Smooth muscle cell (in vitro differentiated cells): ENCODE measurements at regions not wholly inside any gene's neighbourhood (a gene's known extent, or its start where the extent isn't known, plus 50 kb on each side); places are given as distances from the start of the nearest gene placed in this dataset.

Experiments
- DNase-seq: peaks from one replicate; lab custom pipeline; 2025; ENCODE audit not compliant: unreplicated experiment; lab: John Stamatoyannopoulos, UW
- H2AFZ ChIP-seq: fragments of 200-600 bp; sonication (generic); 2 replicates; pipeline ENCODE4 v1.6.0; 2016; ENCODE audit warnings: antibody characterized with exemption, low read depth, mild to moderate bottlenecking
- H3F3A ChIP-seq: fragments of 200-600 bp; sonication (generic); 2 replicates; pipeline ENCODE4 v1.6.0; 2017; ENCODE audit warnings: antibody characterized with exemption, low read depth
- H3K27ac ChIP-seq: fragments of 200-600 bp; sonication (generic); 2 replicates; pipeline ENCODE4 v1.5.1; 2016; ENCODE audit warnings: low read depth, mild to moderate bottlenecking
- H3K27me3 ChIP-seq: fragments of 200-600 bp; sonication (generic); 2 replicates; pipeline ENCODE4 v1.6.1; 2016; ENCODE audit warnings: low read depth, mild to moderate bottlenecking
- H3K36me3 ChIP-seq: fragments of 200-600 bp; sonication (generic); 2 replicates; pipeline ENCODE4 v1.5.1; 2016; ENCODE audit warnings: low read depth
- H3K4me1 ChIP-seq: fragments of 200-600 bp; sonication (generic); 2 replicates; pipeline ENCODE4 v1.5.1; 2016; ENCODE audit warnings: low read depth
- H3K4me2 ChIP-seq: fragments of 200-600 bp; sonication (generic); 2 replicates; pipeline ENCODE4 v1.6.0; 2016; ENCODE audit warnings: mild to moderate bottlenecking
- H3K4me3 ChIP-seq: fragments of 200-600 bp; sonication (generic); 2 replicates; pipeline ENCODE4 v1.5.1; 2016; ENCODE audit warnings: mild to moderate bottlenecking
- H3K79me2 ChIP-seq: fragments of 200-600 bp; sonication (generic); 2 replicates; pipeline ENCODE4 v1.6.0; 2016; ENCODE audit warnings: low read depth, mild to moderate bottlenecking
- H3K9ac ChIP-seq: fragments of 200-600 bp; sonication (generic); 2 replicates; pipeline ENCODE4 v1.6.0; 2016; ENCODE audit warnings: low read depth
- H3K9me3 ChIP-seq: fragments of 200-600 bp; sonication (generic); replicated peaks from 2 replicates; pipeline ENCODE4 v1.5.1; 2016; ENCODE audit warnings: low read depth
- H4K20me1 ChIP-seq: fragments of 200-600 bp; sonication (generic); 2 replicates; pipeline ENCODE4 v1.6.0; 2016; ENCODE audit warnings: low read depth
- CTCF ChIP-seq: fragments of 200-600 bp; sonication (generic); IDR thresholded peaks from 2 replicates; pipeline ENCODE4 v1.5.1; 2017; ENCODE audit warnings: borderline replicate concordance, mild to moderate bottlenecking, antibody characterized with exemption; ENCODE audit not compliant: insufficient read depth, poor library complexity, severe bottlenecking
- WGBS: methylation state at CpG from one replicate; pipeline ENCODE4 v1.1.7; 2016; ENCODE audit warnings: low lambda C conversion rate; 5-methylcytosine and 5-hydroxymethylcytosine counted together

GRCh38 chr5:2696156-2696807 lies 55.2 kb downstream of the IRX2 start:
- Histone ChIP-seq H3K9ac (no peak overlapping the region), H3F3A (no peaks in the 10 kb centered on the region), H3K4me2 (no peak overlapping the region), H3K9me3 (no peaks in the 10 kb centered on the region), H3K4me3 (no peak overlapping the region), H2AFZ (no peak overlapping the region), H3K4me1 (no peaks in the 10 kb centered on the region), H3K36me3 (no peaks in the 10 kb centered on the region), H3K27ac (no peak overlapping the region), H4K20me1 (no peaks in the 10 kb centered on the region), H3K27me3 (no peaks in the 10 kb centered on the region), H3K79me2 (no peaks in the 10 kb centered on the region)
- no peak for TF ChIP-seq CTCF
- DNase-seq: no peak
- WGBS: 96% methylated on average over 16 of the region's 16 CpGs

- H3K4me2 ChIP-seq: no peak overlapping the region
- no peak overlapping the region for H3K9ac ChIP-seq
- H4K20me1 ChIP-seq: no peaks in the 10 kb centered on the region
- H3K27me3 ChIP-seq: no peaks in the 10 kb centered on the region
- no peaks in the 10 kb centered on the region for H3K9me3 ChIP-seq
- H3K27ac ChIP-seq: no peak overlapping the region
- no peak overlapping the region for H3K4me3 ChIP-seq
- no peaks in the 10 kb centered on the region for H3K36me3 ChIP-seq
- 70% methylated on average over 8 of the region's 8 CpGs for WGBS
- no peaks in the 10 kb centered on the region for H3K4me1 ChIP-seq
- H3F3A ChIP-seq: no peaks in the 10 kb centered on the region
- H2AFZ ChIP-seq: peak overlapping the region; percentile 9
- TF ChIP-seq CTCF: no peak
- no peaks in the 10 kb centered on the region for H3K79me2 ChIP-seq
- DNase-seq: no peak
Observed at GRCh38 chr5:2695200-2695891, 56.1 kb downstream of the IRX2 start.

- TF ChIP-seq CTCF: no peak
- H3K36me3 ChIP-seq: no peaks in the 10 kb centered on the region
- no peak overlapping the region for H3K27ac ChIP-seq
- no peak overlapping the region for H3K4me2 ChIP-seq
- H3K27me3 ChIP-seq: no peaks in the 10 kb centered on the region
- no peak for DNase-seq
- no peaks in the 10 kb centered on the region for H3K4me1 ChIP-seq
- no peaks in the 10 kb centered on the region for H3K9me3 ChIP-seq
- WGBS: 85% methylated on average over 1 of the region's 1 CpG
- no peak overlapping the region for H2AFZ ChIP-seq
- H3K79me2 ChIP-seq: no peaks in the 10 kb centered on the region
- no peak overlapping the region for H3K4me3 ChIP-seq
- H3K9ac ChIP-seq: no peak overlapping the region
- H4K20me1 ChIP-seq: no peaks in the 10 kb centered on the region
- no peaks in the 10 kb centered on the region for H3F3A ChIP-seq
Observed at GRCh38 chr5:2691530-2691929, 59.9 kb downstream of the IRX2 start.

- Histone ChIP-seq H3K4me1 (no peaks in the 10 kb centered on the region), H3K27ac (no peak overlapping the region), H3K27me3 (no peaks in the 10 kb centered on the region), H3K79me2 (no peaks in the 10 kb centered on the region), H3K4me2 (no peak overlapping the region), H2AFZ (no peak overlapping the region), H3K36me3 (no peaks in the 10 kb centered on the region), H3F3A (no peaks in the 10 kb centered on the region), H3K9ac (no peak overlapping the region), H3K9me3 (no peaks in the 10 kb centered on the region), H4K20me1 (no peaks in the 10 kb centered on the region), H3K4me3 (no peak overlapping the region)
- no peak for TF ChIP-seq CTCF
- DNase-seq: no peak
- 85% methylated on average over 5 of the region's 6 CpGs for WGBS
Observed at GRCh38 chr5:2690293-2690692, 61.2 kb downstream of the IRX2 start.
